Keratinocyte (primary cell): ENCODE measurements at regions not wholly inside any gene's neighbourhood (a gene's known extent, or its start where the extent isn't known, plus 50 kb on each side); places are given as distances from the start of the nearest gene placed in this dataset.

Source experiments
- DNase-seq: peaks from one replicate; pipeline ENCODE4 v3.0.0-alpha.2; 2011; ENCODE audit warnings: low read depth, missing footprints, low spot score
- FAIRE-seq: peaks from 2 replicates; lab custom pipeline; 2011; peaks lifted over from hg19 to GRCh38; lab: Jason Lieb, UNC
- H2AFZ ChIP-seq: 2 replicates; pipeline ENCODE4 v1.6.0; 2012; ENCODE audit warnings: low read length, control low read depth, inconsistent platforms; ENCODE audit not compliant: control insufficient read depth
- H3K27ac ChIP-seq: 2 replicates; pipeline ENCODE4 v1.5.1; 2011; ENCODE audit warnings: low read length; ENCODE audit not compliant: control insufficient read depth, insufficient read depth
- H3K27me3 ChIP-seq: 3 replicates; pipeline ENCODE4 v1.6.0; 2011; ENCODE audit warnings: low read length; ENCODE audit not compliant: control insufficient read depth, insufficient read depth; ENCODE audit errors: extremely low read depth
- H3K36me3 ChIP-seq, 2 experiments: 2 replicates in 1 of 2; 3 replicates in 1 of 2; pipeline ENCODE4 v1.5.1; 2011; ENCODE audit warnings: low read length in 2 of 2, mild to moderate bottlenecking in 1 of 2; ENCODE audit not compliant: control insufficient read depth in 2 of 2, insufficient read depth in 2 of 2; ENCODE audit errors: extremely low read depth in 1 of 2
- H3K4me1 ChIP-seq: 3 replicates; pipeline ENCODE4 v1.5.1; 2011; ENCODE audit warnings: low read length; ENCODE audit not compliant: control insufficient read depth, insufficient read depth; ENCODE audit errors: extremely low read depth
- H3K4me2 ChIP-seq: 3 replicates; pipeline ENCODE4 v1.6.0; 2011; ENCODE audit warnings: low read depth, low read length; ENCODE audit not compliant: control insufficient read depth, insufficient read depth; ENCODE audit errors: extremely low read depth
- H3K4me3 ChIP-seq, 3 experiments: fragments of 200-600 bp in 1 of 3; sonication (generic) in 1 of 3; 2 replicates in 2 of 3; 3 replicates in 1 of 3; pipeline ENCODE4 v1.5.1; 2011 to 2016; ENCODE audit warnings: low read length in 3 of 3, mild to moderate bottlenecking in 3 of 3, control low read depth in 2 of 3, inconsistent platforms in 1 of 3, low read depth in 1 of 3, mixed read lengths in 1 of 3, mixed run types in 1 of 3, moderate library complexity in 1 of 3; ENCODE audit not compliant: control insufficient read depth in 2 of 3, insufficient read depth in 2 of 3; ENCODE audit errors: extremely low read depth in 1 of 3
- H3K79me2 ChIP-seq: 2 replicates; pipeline ENCODE4 v1.6.0; 2012; ENCODE audit warnings: low read length; ENCODE audit not compliant: control insufficient read depth, insufficient read depth
- H3K9ac ChIP-seq: 3 replicates; pipeline ENCODE4 v1.6.0; 2011; ENCODE audit warnings: low read length; ENCODE audit not compliant: control insufficient read depth, insufficient read depth; ENCODE audit errors: extremely low read depth
- H3K9me1 ChIP-seq: 3 replicates; pipeline ENCODE4 v1.6.0; 2011; ENCODE audit warnings: low read length; ENCODE audit not compliant: control insufficient read depth, insufficient read depth; ENCODE audit errors: extremely low read depth
- H3K9me3 ChIP-seq: 2 replicates; pipeline ENCODE4 v1.5.1; 2012; ENCODE audit warnings: low read depth, low read length; ENCODE audit not compliant: control insufficient read depth
- H4K20me1 ChIP-seq: 3 replicates; pipeline ENCODE4 v1.6.0; 2011; ENCODE audit warnings: low read length; ENCODE audit not compliant: control insufficient read depth, insufficient read depth; ENCODE audit errors: extremely low read depth
- CTCF ChIP-seq, 3 experiments: IDR thresholded peaks in 1 of 3; conservative IDR thresholded peaks in 1 of 3; optimal IDR thresholded peaks in 1 of 3; 2 replicates in 2 of 3; 3 replicates in 1 of 3; pipeline versions ENCODE3 to v1.5.1; 2011; ENCODE audit warnings: low read length in 3 of 3, mild to moderate bottlenecking in 3 of 3, moderate library complexity in 2 of 3, control low read depth in 1 of 3, inconsistent platforms in 1 of 3; ENCODE audit not compliant: insufficient read depth in 2 of 3; ENCODE audit errors: extremely low read depth in 1 of 3
- EZH2 ChIP-seq: IDR thresholded peaks from one replicate; pipeline ENCODE4 v1.6.1; 2012; ENCODE audit warnings: inconsistent platforms, mild to moderate bottlenecking, low read length, moderate library complexity
- dilution Hi-C: fragments of 300-500 bp; cut with MboI; formaldehyde crosslinking; loops from one replicate; pipeline ENCODE4 v1.7.0; 2020; ENCODE audit warnings: low sequenced_read_pairs; ENCODE audit not compliant: extremely low pct_ligation_motif_present

GRCh38 chr6:14349507-14349906 is 231.9 kb downstream of the CD83 start:
- TF ChIP-seq CTCF (optimal IDR thresholded peaks at IDR 0.05 in 1 of 3, IDR thresholded peaks at IDR 0.05 in 1 of 3, conservative IDR thresholded peaks at IDR 0.05 in 1 of 3; ENCODE audit: extremely low read depth in 1 of 3, insufficient read depth in 2 of 3, low read length in 3 of 3) (no peak), EZH2 (no peak)
- Histone ChIP-seq H3K79me2 (no peaks in the 10 kb centered on the region), H3K4me1 (peaks cover 11% of the 10 kb centered on the region), H3K9me3 (no peaks in the 10 kb centered on the region), H3K27ac (no peak overlapping the region), H3K4me3 (no peak overlapping the region), H3K9ac (no peak overlapping the region), H3K4me2 (no peak overlapping the region), H3K9me1 (no peaks in the 10 kb centered on the region), H4K20me1 (no peaks in the 10 kb centered on the region), H3K27me3 (no peaks in the 10 kb centered on the region), H2AFZ (no peak overlapping the region), H3K36me3 (no peaks in the 10 kb centered on the region)
- dilution Hi-C loops = no loop called here
- DNase-seq (no peak), FAIRE-seq (no peak)

- TF ChIP-seq CTCF (optimal IDR thresholded peaks at IDR 0.05 in 1 of 3, IDR thresholded peaks at IDR 0.05 in 1 of 3, conservative IDR thresholded peaks at IDR 0.05 in 1 of 3; ENCODE audit: extremely low read depth in 1 of 3, insufficient read depth in 2 of 3, low read length in 3 of 3) = no peak
- TF ChIP-seq EZH2 = no peak
- Histone ChIP-seq H3K79me2 (no peaks in the 10 kb centered on the region), H3K9me3 (no peaks in the 10 kb centered on the region), H3K4me1 (peaks cover 18% of the 10 kb centered on the region), H3K36me3 (no peaks in the 10 kb centered on the region), H3K4me2 (no peak overlapping the region), H2AFZ (no peak overlapping the region), H3K4me3 (no peak overlapping the region), H3K9me1 (no peaks in the 10 kb centered on the region), H3K27me3 (no peaks in the 10 kb centered on the region), H4K20me1 (no peaks in the 10 kb centered on the region), H3K9ac (no peak overlapping the region), H3K27ac (no peak overlapping the region)
- no peak for DNase-seq
- FAIRE-seq = no peak
- dilution Hi-C loops = no loop called here
Observed at GRCh38 chr6:14350210-14350609, 232.6 kb downstream of the CD83 start.
